HCT116 (cell line): ENCODE measurements at regions not wholly inside any gene's neighbourhood (a gene's known extent, or its start where the extent isn't known, plus 50 kb on each side); places are given as distances from the start of the nearest gene placed in this dataset.

ENCODE experiments used
- ATAC-seq: fragments of 200-7000 bp; cut with Tn5 transposase; 2 replicates; pipeline ENCODE4 v1.9.1; 2020; ENCODE audit warnings: mild to moderate bottlenecking, moderate library complexity
- BruUV-seq: library from RNA; stranded (reverse); fragments of 400-500 nt; replicated peaks from 2 replicates; lab custom pipeline; 2021; lab: Mats Ljungman, UMichigan
- CTCF ChIA-PET: fragments of 300-600 bp; sonication (Branson Sonifier 250); formaldehyde crosslinking; loops from one replicate; lab custom pipeline; 2021; ENCODE audit warnings: antibody characterized with exemption; lab: Charles Lee
- POLR2A ChIA-PET: fragments of 300-600, 350-600 bp; sonication (Branson Sonifier 250); formaldehyde crosslinking; loops from one replicate; lab custom pipeline; 2021; ENCODE audit warnings: antibody characterized with exemption; lab: Charles Lee
- RAD21 ChIA-PET, 2 experiments: fragments of 300-600 bp; sonication (Branson Sonifier 250); formaldehyde crosslinking; loops; one replicate each; lab custom pipeline; 2023; ENCODE audit warnings: low total read pairs in 2 of 2; ENCODE audit not compliant: uncharacterized antibody in 2 of 2, unreplicated experiment in 2 of 2, low non-redundant PET in 1 of 2; lab: Charles Lee
- DNase-seq: peaks from one replicate; pipeline ENCODE4 v3.0.0-alpha.2; 2010; ENCODE audit warnings: low read depth, low spot score
- H2AFZ ChIP-seq: fragments of 200-600 bp; shearing (Covaris generic), sonication (generic); 2 replicates; pipeline ENCODE4 v1.6.1; 2017; ENCODE audit warnings: low read depth, mixed run types, mixed read lengths, antibody characterized with exemption, low read length; ENCODE audit not compliant: poor library complexity, severe bottlenecking
- H3K27ac ChIP-seq: 2 replicates; pipeline ENCODE4 v1.5.1; 2012; ENCODE audit warnings: low read depth, low read length
- H3K27me3 ChIP-seq: fragments of 200-600 bp; sonication (generic); 2 replicates; pipeline ENCODE4 v1.6.1; 2016; ENCODE audit warnings: mixed run types, low read length, mixed read lengths; ENCODE audit not compliant: insufficient read depth
- H3K36me3 ChIP-seq, 2 experiments: fragments of 200-500 bp in 1 of 2; fragments of 200-600 bp in 1 of 2; sonication (Bioruptor generic) in 1 of 2; sonication (generic) in 1 of 2; 2 replicates each; pipeline versions ENCODE4 v1.5.1 to v1.6.1; 2014 to 2016; ENCODE audit warnings: low read length in 2 of 2, inconsistent platforms in 1 of 2, mixed read lengths in 1 of 2, mixed run types in 1 of 2; ENCODE audit not compliant: insufficient read depth in 2 of 2, control insufficient read depth in 1 of 2
- H3K4me1 ChIP-seq, 2 experiments: fragments of 200-600 bp in 1 of 2; sonication (generic) in 1 of 2; 2 replicates each; pipeline versions ENCODE4 v1.5.1 to v1.6.1; 2012 to 2017; ENCODE audit warnings: low read length in 2 of 2, inconsistent platforms in 1 of 2, mild to moderate bottlenecking in 1 of 2, mixed read lengths in 1 of 2, mixed run types in 1 of 2, moderate library complexity in 1 of 2; ENCODE audit not compliant: insufficient read depth in 2 of 2, control insufficient read depth in 1 of 2
- H3K4me2 ChIP-seq: fragments of 200-600 bp; sonication (generic); 2 replicates; pipeline ENCODE4 v1.6.1; 2017; ENCODE audit warnings: mixed run types, low read length, mixed read lengths
- H3K4me3 ChIP-seq, 2 experiments: fragments of 200-600 bp in 1 of 2; sonication (generic) in 1 of 2; replicated peaks in 1 of 2; 2 replicates each; pipeline ENCODE4 v1.5.1; 2011 to 2016; ENCODE audit warnings: low read length in 2 of 2, control low read depth in 1 of 2, low read depth in 1 of 2, mild to moderate bottlenecking in 1 of 2, mixed read lengths in 1 of 2, mixed run types in 1 of 2
- H3K79me2 ChIP-seq: fragments of 200-600 bp; sonication (generic); 2 replicates; pipeline ENCODE4 v1.6.1; 2017; ENCODE audit warnings: mild to moderate bottlenecking, mixed run types, low read length, moderate library complexity, mixed read lengths; ENCODE audit not compliant: insufficient read depth
- H3K9ac ChIP-seq: fragments of 200-600 bp; sonication (generic); 2 replicates; pipeline ENCODE4 v1.6.1; 2016; ENCODE audit warnings: low read length, mixed read lengths
- H3K9me2 ChIP-seq: fragments of 200-600 bp; sonication (generic), shearing (Covaris generic); 2 replicates; pipeline ENCODE4 v1.6.1; 2017; ENCODE audit warnings: mixed run types, mild to moderate bottlenecking, moderate library complexity; ENCODE audit not compliant: insufficient read depth
- H3K9me3 ChIP-seq, 2 experiments: fragments of 200-500 bp in 1 of 2; fragments of 200-600 bp in 1 of 2; sonication (Bioruptor generic) in 1 of 2; sonication (generic) in 1 of 2; 2 replicates each; pipeline ENCODE4 v1.6.1; 2014 to 2017; ENCODE audit warnings: low read length in 2 of 2, mixed read lengths in 2 of 2, inconsistent platforms in 1 of 2, low read depth in 1 of 2, mild to moderate bottlenecking in 1 of 2, mixed run types in 1 of 2, moderate library complexity in 1 of 2; ENCODE audit not compliant: control insufficient read depth in 1 of 2, insufficient read depth in 1 of 2
- H4K20me1 ChIP-seq: fragments of 200-600 bp; sonication (generic), shearing (Covaris generic); 2 replicates; pipeline ENCODE4 v1.6.1; 2017; ENCODE audit warnings: mixed run types, mild to moderate bottlenecking, moderate library complexity; ENCODE audit not compliant: insufficient read depth
- CTCF ChIP-seq, 3 experiments: fragments of 200-600 bp in 1 of 3; sonication (generic) in 1 of 3; IDR thresholded peaks in 2 of 3; conservative IDR thresholded peaks in 1 of 3; 2 replicates each; pipeline ENCODE4 v1.5.1; 2012 to 2017; ENCODE audit warnings: low read depth in 2 of 3, low read length in 2 of 3, antibody characterized with exemption in 1 of 3, borderline replicate concordance in 1 of 3, control low read depth in 1 of 3, mild to moderate bottlenecking in 1 of 3, mixed read lengths in 1 of 3, mixed run types in 1 of 3, moderate library complexity in 1 of 3; ENCODE audit not compliant: insufficient read depth in 1 of 3
- EZH2phosphoT487 ChIP-seq: fragments of 200-600 bp; IDR thresholded peaks from 2 replicates; pipeline ENCODE4 v1.6.1; 2018; ENCODE audit warnings: antibody characterized with exemption, borderline replicate concordance
- POLR2A ChIP-seq: IDR thresholded peaks from 2 replicates; pipeline ENCODE4 v1.7.0; 2011; ENCODE audit warnings: borderline replicate concordance; ENCODE audit not compliant: insufficient read depth, insufficient read length; ENCODE audit errors: extremely low read depth
- POLR2AphosphoS5 ChIP-seq: IDR thresholded peaks from 2 replicates; pipeline ENCODE4 v1.6.1; 2011; ENCODE audit warnings: mild to moderate bottlenecking, low read depth, low read length, moderate library complexity
- RAD21 ChIP-seq: IDR thresholded peaks from 2 replicates; pipeline ENCODE4 v1.6.1; 2012; ENCODE audit warnings: low read depth, mild to moderate bottlenecking
- REST ChIP-seq: IDR thresholded peaks from 2 replicates; pipeline ENCODE4 v1.6.1; 2012; ENCODE audit warnings: low read depth
- ZBTB33 ChIP-seq: IDR thresholded peaks from 2 replicates; pipeline ENCODE4 v1.6.1; 2011; ENCODE audit warnings: mild to moderate bottlenecking, low read length, moderate library complexity; ENCODE audit not compliant: insufficient replicate concordance; ENCODE audit errors: extremely low read depth
- ZFX ChIP-seq: fragments of 450-650 bp; IDR thresholded peaks from 2 replicates; pipeline ENCODE4 v1.6.1; 2017
- intact Hi-C: fragments of 100-400 bp; cut with micrococcal nuclease; formaldehyde crosslinking; loops from 2 replicates; pipeline ENCODE4 v1.10.0; 2022

DNA sequence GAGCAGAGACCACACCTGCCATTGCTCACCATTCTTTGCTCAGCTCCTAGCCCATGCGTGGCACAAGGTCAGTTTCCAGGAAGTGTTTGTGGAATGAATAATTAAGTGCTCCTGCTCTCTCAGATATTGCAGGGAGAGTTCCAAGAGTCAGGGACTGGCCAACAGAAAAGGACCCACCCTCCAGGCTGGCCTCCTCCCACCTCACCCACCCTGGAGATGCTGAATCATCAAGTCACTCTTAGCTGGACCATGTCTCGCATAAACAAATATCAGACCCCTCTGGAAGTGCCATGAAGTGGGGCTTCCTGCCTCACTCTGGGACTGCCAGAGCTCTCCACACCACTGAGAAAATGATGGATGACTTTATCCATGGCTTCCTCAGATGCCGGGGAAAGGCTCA is 256.0 kb downstream of the TNS1 start (continued):
- TF ChIP-seq CTCF (IDR thresholded peaks at IDR 0.05 in 2 of 3, conservative IDR thresholded peaks at IDR 0.05 in 1 of 3; ENCODE audit: borderline replicate concordance in 1 of 3, insufficient read depth in 1 of 3, low read depth in 2 of 3, low read length in 2 of 3) (no peak), ZFX (no peak), POLR2AphosphoS5 (no peak), RAD21 (no peak), REST (no peak), EZH2phosphoT487 (no peak), POLR2A (no peak)

DNA sequence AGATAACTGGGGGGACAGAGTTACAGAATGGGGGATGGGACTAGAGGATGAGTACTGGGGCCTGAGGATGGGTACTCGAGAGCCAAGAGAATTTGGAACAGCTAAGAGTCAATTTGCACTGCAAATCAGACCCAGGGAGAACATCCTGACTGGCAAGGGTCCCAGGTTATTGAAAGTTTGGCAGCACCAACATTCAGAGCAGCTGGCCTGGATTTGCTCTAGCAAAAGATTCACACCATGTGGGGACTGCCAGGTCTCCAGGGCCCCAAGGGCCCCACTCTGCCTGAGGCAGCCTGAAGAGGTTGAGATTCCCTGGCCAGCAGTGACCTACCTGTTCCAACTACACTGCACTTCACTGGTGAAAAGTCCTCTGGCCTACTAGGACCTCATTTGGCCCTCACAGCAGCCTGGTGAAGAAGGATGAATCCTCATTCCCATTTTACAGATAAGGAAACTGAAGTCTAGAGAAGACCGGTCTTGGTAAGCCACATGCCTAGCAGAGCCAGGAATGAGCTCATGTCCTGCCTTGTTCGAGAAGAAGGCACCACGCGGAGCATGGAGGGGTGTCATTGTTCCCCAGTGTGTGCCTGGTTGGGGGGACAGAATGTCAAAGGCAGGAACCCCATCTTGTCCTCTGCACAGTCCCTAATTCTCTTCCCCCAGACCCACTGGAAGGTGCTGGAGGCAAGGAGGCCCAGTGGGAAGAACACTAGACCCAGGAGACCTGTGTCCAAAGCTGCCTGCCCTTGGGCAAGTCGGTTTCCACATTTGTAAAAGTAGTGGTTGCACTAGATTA is 258.6 kb downstream of the TNS1 start:
- no peaks in the 10 kb centered on the region for H3K79me2 ChIP-seq
- no peaks in the 10 kb centered on the region for H4K20me1 ChIP-seq
- H3K27ac ChIP-seq = no peak overlapping the region
- no peak overlapping the region for H3K4me2 ChIP-seq
- no peaks in the 10 kb centered on the region for H3K9me3 ChIP-seq
- H3K27me3 ChIP-seq = peaks cover 14% of the 10 kb centered on the region; the same call in 1 of the 2 replicates
- TF ChIP-seq ZBTB33 = no peak
- H3K9ac ChIP-seq = no peak overlapping the region
- intact Hi-C loops = no loop called here
- ChIA-PET CTCF (no interaction called here), POLR2A (no interaction called here), RAD21 (no interaction called here)
- H3K4me1 ChIP-seq = no peaks in the 10 kb centered on the region
- no peaks in the 10 kb centered on the region for H3K9me2 ChIP-seq
- no peak overlapping the region for H3K4me3 ChIP-seq
- ATAC-seq = no peak
- no peaks in the 10 kb centered on the region for H3K36me3 ChIP-seq
- DNase-seq = no peak
- no TSS peak for BruUV-seq
- no peak overlapping the region for H2AFZ ChIP-seq
